ENCODE measurements at regions not wholly inside any gene's neighbourhood (a gene's known extent, or its start where the extent isn't known, plus 50 kb on each side); places are given as distances from the start of the nearest gene placed in this dataset.
"Not testable (repeated sequence)": the region's sequence is repeated elsewhere in the genome, so short reads cannot be mapped to it uniquely, and the experiment has no call there.

- Mint-ChIP-seq H3K4me1 (no peaks in the 10 kb centered on the region), H3K27me3 (peaks cover 9 to 33% of the 10 kb centered on the region in 2 donors), H3K9me3 (no peaks in the 10 kb centered on the region), H3K27ac (no peak overlapping the region), H3K36me3 (no peaks in the 10 kb centered on the region), H3K4me3 (no peak overlapping the region)
- no peak overlapping the region for H3K27ac ChIP-seq (ENCODE audit: low read depth, low read length)
- no peaks in the 10 kb centered on the region for H3K4me1 ChIP-seq (ENCODE audit: insufficient read depth, low read length)
- POLR2A ChIA-PET: no interaction called here
- CTCF ChIA-PET: no interaction called here
- H3K4me3 ChIP-seq (ENCODE audit: low read length): no peak overlapping the region
- DNase-seq: no peak
- no peaks in the 10 kb centered on the region for H3K9me3 ChIP-seq (ENCODE audit: low read length)
- H3K36me3 ChIP-seq (ENCODE audit: insufficient read depth, low read length): no peaks in the 10 kb centered on the region
- H3K27me3 ChIP-seq (ENCODE audit: insufficient read depth, low read length, poor library complexity, severe bottlenecking): no peaks in the 10 kb centered on the region
Measured at GRCh38 chr18:51339856-51340255, 142.4 kb upstream of the MEX3C start.

- Mint-ChIP-seq H3K27me3 (peaks cover 9 to 33% of the 10 kb centered on the region in 2 donors), H3K36me3 (no peaks in the 10 kb centered on the region), H3K27ac (no peak overlapping the region), H3K9me3 (no peaks in the 10 kb centered on the region), H3K4me3 (no peak overlapping the region), H3K4me1 (no peaks in the 10 kb centered on the region)
- no peak overlapping the region for H3K4me3 ChIP-seq (ENCODE audit: low read length)
- no peaks in the 10 kb centered on the region for H3K4me1 ChIP-seq (ENCODE audit: insufficient read depth, low read length)
- CTCF ChIA-PET: no interaction called here
- H3K27ac ChIP-seq (ENCODE audit: low read depth, low read length): no peak overlapping the region
- no peaks in the 10 kb centered on the region for H3K36me3 ChIP-seq (ENCODE audit: insufficient read depth, low read length)
- no peaks in the 10 kb centered on the region for H3K9me3 ChIP-seq (ENCODE audit: low read length)
- DNase-seq: no peak
- H3K27me3 ChIP-seq (ENCODE audit: insufficient read depth, low read length, poor library complexity, severe bottlenecking): no peaks in the 10 kb centered on the region
- POLR2A ChIA-PET: no interaction called here
Measured at GRCh38 chr18:51340332-51340731, 142.9 kb upstream of the MEX3C start.

DNA sequence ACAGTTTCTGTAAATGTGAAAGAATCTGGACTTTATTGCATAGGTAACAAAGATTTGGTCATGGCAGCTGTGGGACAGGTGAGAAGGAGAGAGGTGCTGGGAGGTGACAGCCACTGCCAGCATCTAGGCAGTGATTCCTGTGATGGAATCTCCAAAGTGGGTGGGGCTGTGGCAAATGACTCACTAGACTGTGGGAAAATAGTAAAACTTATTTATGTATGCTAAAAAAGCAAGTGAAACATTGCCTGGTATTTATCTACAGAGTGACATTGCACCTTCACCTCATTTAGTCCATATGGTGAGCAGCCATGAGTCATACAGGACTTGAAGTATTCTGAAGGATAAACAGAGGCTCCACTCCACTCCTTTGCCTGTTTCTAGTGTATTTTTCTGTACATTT lies 145.3 kb upstream of the MEX3C start:
- Histone ChIP-seq H3K9me3 (ENCODE audit: low read length) (no peaks in the 10 kb centered on the region), H3K4me3 (ENCODE audit: low read length) (no peak overlapping the region), H3K36me3 (ENCODE audit: insufficient read depth, low read length) (no peaks in the 10 kb centered on the region), H3K27me3 (ENCODE audit: insufficient read depth, low read length, poor library complexity, severe bottlenecking) (no peaks in the 10 kb centered on the region), H3K27ac (ENCODE audit: low read depth, low read length) (no peak overlapping the region), H3K4me1 (ENCODE audit: insufficient read depth, low read length) (no peaks in the 10 kb centered on the region)
- H3K27ac Mint-ChIP-seq: no peak overlapping the region
- H3K36me3 Mint-ChIP-seq: no peaks in the 10 kb centered on the region
- ChIA-PET POLR2A (no interaction called here), CTCF (no interaction called here)
- peaks cover 4 to 24% of the 10 kb centered on the region in 2 donors for H3K27me3 Mint-ChIP-seq
- no peak overlapping the region for H3K4me3 Mint-ChIP-seq
- no peaks in the 10 kb centered on the region for H3K9me3 Mint-ChIP-seq
- no peak for DNase-seq
- H3K4me1 Mint-ChIP-seq: no peaks in the 10 kb centered on the region

DNA sequence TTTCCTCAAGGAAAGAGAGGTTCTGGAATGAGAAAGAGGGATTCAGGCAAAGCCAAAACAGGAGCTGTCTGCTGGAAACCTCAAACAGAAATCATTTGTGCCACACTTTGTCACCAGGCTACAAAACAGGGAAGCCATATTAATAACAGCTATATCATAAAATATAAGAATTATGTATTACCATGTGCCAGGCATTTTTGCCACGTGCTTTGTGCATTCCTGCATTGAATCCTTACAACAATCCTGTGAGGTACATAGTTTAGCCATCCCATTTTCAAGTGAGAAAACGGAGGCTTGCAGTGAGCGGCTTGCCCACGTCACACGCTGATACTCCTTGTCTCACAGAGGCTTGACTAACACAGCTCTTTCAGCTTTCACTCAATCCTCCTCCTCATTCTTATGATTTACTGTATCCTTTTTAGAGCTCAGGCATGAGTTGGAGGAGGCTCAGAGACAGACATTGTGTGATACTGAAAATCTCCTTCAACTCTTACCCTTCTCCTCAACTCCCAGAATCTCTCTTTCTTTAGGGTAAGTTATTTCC lies 148.4 kb upstream of the MEX3C start:
- no peak overlapping the region for H3K27ac Mint-ChIP-seq
- ChIA-PET POLR2A (no interaction called here), CTCF (no interaction called here)
- DNase-seq: no peak
- Histone ChIP-seq H3K4me3 (ENCODE audit: low read length) (no peak overlapping the region), H3K36me3 (ENCODE audit: insufficient read depth, low read length) (no peaks in the 10 kb centered on the region), H3K9me3 (ENCODE audit: low read length) (no peaks in the 10 kb centered on the region), H3K4me1 (ENCODE audit: insufficient read depth, low read length) (no peaks in the 10 kb centered on the region), H3K27me3 (ENCODE audit: insufficient read depth, low read length, poor library complexity, severe bottlenecking) (no peaks in the 10 kb centered on the region), H3K27ac (ENCODE audit: low read depth, low read length) (no peak overlapping the region)
- no peak overlapping the region for H3K4me3 Mint-ChIP-seq
- no peaks in the 10 kb centered on the region for H3K4me1 Mint-ChIP-seq
- peaks cover 9 to 21% of the 10 kb centered on the region in 2 donors for H3K27me3 Mint-ChIP-seq
- no peaks in the 10 kb centered on the region for H3K9me3 Mint-ChIP-seq
- H3K36me3 Mint-ChIP-seq: no peaks in the 10 kb centered on the region

- Histone ChIP-seq H3K27me3 (ENCODE audit: insufficient read depth, low read length, poor library complexity, severe bottlenecking) (no peaks in the 10 kb centered on the region), H3K4me3 (ENCODE audit: low read length) (no peak overlapping the region), H3K9me3 (ENCODE audit: low read length) (no peaks in the 10 kb centered on the region), H3K4me1 (ENCODE audit: insufficient read depth, low read length) (no peaks in the 10 kb centered on the region), H3K36me3 (ENCODE audit: insufficient read depth, low read length) (no peaks in the 10 kb centered on the region), H3K27ac (ENCODE audit: low read depth, low read length) (no peak overlapping the region)
- Mint-ChIP-seq H3K27ac (no peak overlapping the region), H3K36me3 (no peaks in the 10 kb centered on the region), H3K27me3 (peaks cover 9 to 23% of the 10 kb centered on the region in 2 donors), H3K4me1 (no peaks in the 10 kb centered on the region), H3K4me3 (no peak overlapping the region), H3K9me3 (no peaks in the 10 kb centered on the region)
- CTCF ChIA-PET: no interaction called here
- no peak for DNase-seq
- POLR2A ChIA-PET: no interaction called here
Measured at GRCh38 chr18:51346404-51346803, 148.9 kb upstream of the MEX3C start.

GRCh38 chr18:51350081-51350480 lies 152.6 kb upstream of the MEX3C start:
- Histone ChIP-seq H3K4me1 (ENCODE audit: insufficient read depth, low read length) (no peaks in the 10 kb centered on the region), H3K27me3 (ENCODE audit: insufficient read depth, low read length, poor library complexity, severe bottlenecking) (no peaks in the 10 kb centered on the region), H3K36me3 (ENCODE audit: insufficient read depth, low read length) (no peaks in the 10 kb centered on the region), H3K9me3 (ENCODE audit: low read length) (no peaks in the 10 kb centered on the region), H3K4me3 (ENCODE audit: low read length) (no peak overlapping the region), H3K27ac (ENCODE audit: low read depth, low read length) (no peak overlapping the region)
- no peaks in the 10 kb centered on the region for H3K4me1 Mint-ChIP-seq
- ChIA-PET CTCF (no interaction called here), POLR2A (no interaction called here)
- H3K4me3 Mint-ChIP-seq: no peak overlapping the region
- no peaks in the 10 kb centered on the region for H3K36me3 Mint-ChIP-seq
- H3K27ac Mint-ChIP-seq: no peak overlapping the region
- H3K9me3 Mint-ChIP-seq: no peaks in the 10 kb centered on the region
- H3K27me3 Mint-ChIP-seq: peaks cover 13 to 28% of the 10 kb centered on the region in 2 donors
- no peak for DNase-seq

- Histone ChIP-seq H3K9me3 (ENCODE audit: low read length) (no peaks in the 10 kb centered on the region), H3K4me1 (ENCODE audit: insufficient read depth, low read length) (no peaks in the 10 kb centered on the region), H3K4me3 (ENCODE audit: low read length) (no peak overlapping the region), H3K27ac (ENCODE audit: low read depth, low read length) (no peak overlapping the region), H3K27me3 (ENCODE audit: insufficient read depth, low read length, poor library complexity, severe bottlenecking) (no peaks in the 10 kb centered on the region), H3K36me3 (ENCODE audit: insufficient read depth, low read length) (no peaks in the 10 kb centered on the region)
- CTCF ChIA-PET: no interaction called here
- peaks cover 5 to 11% of the 10 kb centered on the region in 2 donors for H3K27me3 Mint-ChIP-seq
- no peaks in the 10 kb centered on the region for H3K4me1 Mint-ChIP-seq
- no peak for DNase-seq
- no peaks in the 10 kb centered on the region for H3K36me3 Mint-ChIP-seq
- POLR2A ChIA-PET: no interaction called here
- no peak overlapping the region for H3K4me3 Mint-ChIP-seq
- no peaks in the 10 kb centered on the region for H3K9me3 Mint-ChIP-seq
- H3K27ac Mint-ChIP-seq: no peak overlapping the region
Measured at GRCh38 chr18:51355841-51356240, 158.4 kb upstream of the MEX3C start.

- H3K4me1 Mint-ChIP-seq; H3K9me3 ChIP-seq (ENCODE audit: low read length); H3K4me1 ChIP-seq (ENCODE audit: insufficient read depth, low read length); CTCF ChIA-PET; H3K27ac ChIP-seq (ENCODE audit: low read depth, low read length); H3K36me3 Mint-ChIP-seq; H3K27me3 ChIP-seq (ENCODE audit: insufficient read depth, low read length, poor library complexity, severe bottlenecking); H3K36me3 ChIP-seq (ENCODE audit: insufficient read depth, low read length); POLR2A ChIA-PET; H3K4me3 ChIP-seq (ENCODE audit: low read length); H3K9me3 Mint-ChIP-seq; H3K27ac Mint-ChIP-seq; H3K4me3 Mint-ChIP-seq; DNase-seq: not testable (repeated sequence)
- H3K27me3 Mint-ChIP-seq: peaks cover 0 to 14% of the 10 kb centered on the region in 2 donors
Measured at GRCh38 chr18:51360301-51360700, 162.8 kb upstream of the MEX3C start.
